ENCODE measurements at regions not wholly inside any gene's neighbourhood (a gene's known extent, or its start where the extent isn't known, plus 50 kb on each side); places are given as distances from the start of the nearest gene placed in this dataset.
A peak's percentile ranks its signal among the peaks of the same experiment; 100 is the strongest.

- H3K4me3 ChIP-seq (ENCODE audit: low read length): peak overlapping the region; percentile 46
- peak overlapping the region; percentile 77; the same call in 1 of the 2 replicates for H3K9ac ChIP-seq (ENCODE audit: low read depth, low read length)
- no peaks in the 10 kb centered on the region for H3K36me3 ChIP-seq (ENCODE audit: insufficient read depth, low read depth, low read length)
- H3K27me3 ChIP-seq (ENCODE audit: insufficient read depth, low read length): no peaks in the 10 kb centered on the region; the same call in 1 of the 2 replicates
- H3K4me1 ChIP-seq (ENCODE audit: insufficient read depth, low read length): peaks cover 35% of the 10 kb centered on the region
- H3K9me3 ChIP-seq (ENCODE audit: insufficient read depth, low read depth, low read length): no peaks in the 10 kb centered on the region
- peak overlapping the region; percentile 94 for H3K27ac ChIP-seq (ENCODE audit: low read length)
These were observed 355.8 kb downstream of the SOX9 start for GRCh38 chr17:72476575-72476986.

DNA sequence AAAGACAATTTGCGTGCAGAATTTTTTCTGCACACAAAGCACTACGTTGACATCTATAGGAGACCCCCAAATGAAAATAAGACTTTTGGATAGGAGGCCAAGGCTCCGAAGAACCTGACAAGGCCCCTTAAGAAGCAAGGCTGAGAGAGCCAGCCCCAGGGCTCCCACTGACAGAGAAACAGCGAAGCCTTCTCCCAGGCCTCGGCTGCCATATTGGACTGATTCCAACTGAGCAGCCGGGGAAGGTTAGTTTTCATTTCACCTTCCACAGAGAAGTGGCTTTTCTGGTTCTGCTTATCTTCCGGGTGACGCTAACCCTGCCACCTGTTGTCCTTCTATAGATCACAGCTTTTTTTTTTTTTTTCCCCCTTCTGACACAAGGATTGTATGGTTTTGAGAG lies 356.7 kb downstream of the SOX9 start:
- peak overlapping the region; percentile 62; the same call in 1 of the 2 replicates for H3K9ac ChIP-seq (ENCODE audit: low read depth, low read length)
- no peaks in the 10 kb centered on the region; the same call in 1 of the 2 replicates for H3K27me3 ChIP-seq (ENCODE audit: insufficient read depth, low read length)
- H3K4me3 ChIP-seq (ENCODE audit: low read length): no peak overlapping the region
- H3K27ac ChIP-seq (ENCODE audit: low read length): no peak overlapping the region
- peaks cover 30% of the 10 kb centered on the region for H3K4me1 ChIP-seq (ENCODE audit: insufficient read depth, low read length)
- no peaks in the 10 kb centered on the region for H3K9me3 ChIP-seq (ENCODE audit: insufficient read depth, low read depth, low read length)
- no peaks in the 10 kb centered on the region for H3K36me3 ChIP-seq (ENCODE audit: insufficient read depth, low read depth, low read length)

- peaks cover 29% of the 10 kb centered on the region for H3K4me1 ChIP-seq (ENCODE audit: insufficient read depth, low read length)
These were observed 358.3 kb downstream of the SOX9 start for GRCh38 chr17:72479113-72479512.

GRCh38 chr17:72481572-72481971 lies 360.8 kb downstream of the SOX9 start:
- Histone ChIP-seq H3K4me1 (ENCODE audit: insufficient read depth, low read length) (peaks cover 10% of the 10 kb centered on the region; the same call in 1 of the 2 replicates), H3K9ac (ENCODE audit: low read depth, low read length) (no peak overlapping the region), H3K36me3 (ENCODE audit: insufficient read depth, low read depth, low read length) (no peaks in the 10 kb centered on the region), H3K9me3 (ENCODE audit: insufficient read depth, low read depth, low read length) (no peaks in the 10 kb centered on the region), H3K27ac (ENCODE audit: low read length) (no peak overlapping the region), H3K4me3 (ENCODE audit: low read length) (no peak overlapping the region), H3K27me3 (ENCODE audit: insufficient read depth, low read length) (no peaks in the 10 kb centered on the region; the same call in 1 of the 2 replicates)

More at GRCh38 chr17:72479113-72479512, 358.3 kb downstream of the SOX9 start:
- Histone ChIP-seq H3K4me3 (ENCODE audit: low read length) (no peak overlapping the region), H3K9me3 (ENCODE audit: insufficient read depth, low read depth, low read length) (no peaks in the 10 kb centered on the region), H3K27ac (ENCODE audit: low read length) (no peak overlapping the region), H3K27me3 (ENCODE audit: insufficient read depth, low read length) (no peaks in the 10 kb centered on the region; the same call in 1 of the 2 replicates), H3K9ac (ENCODE audit: low read depth, low read length) (no peak overlapping the region), H3K36me3 (ENCODE audit: insufficient read depth, low read depth, low read length) (no peaks in the 10 kb centered on the region)

DNA sequence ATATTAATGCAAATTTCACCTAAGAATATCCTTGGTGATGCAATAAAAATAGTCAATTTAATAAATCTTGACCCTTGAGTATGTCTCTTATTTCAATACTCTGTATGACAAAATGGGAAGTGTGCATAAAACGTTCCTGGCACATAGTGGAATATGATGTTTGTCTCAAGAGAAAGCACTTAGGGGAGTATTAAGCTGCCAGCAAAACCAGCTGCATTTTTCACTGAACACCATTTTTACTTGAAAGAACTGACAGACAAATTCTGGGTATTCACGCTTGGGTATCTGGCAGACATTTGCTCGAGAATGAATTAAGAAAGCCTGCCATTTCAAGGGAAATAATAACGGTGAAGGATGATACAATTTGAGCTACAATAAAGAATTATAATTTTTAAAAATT lies 364.8 kb downstream of the SOX9 start:
- Histone ChIP-seq H3K27me3 (ENCODE audit: insufficient read depth, low read length) (no peaks in the 10 kb centered on the region), H3K4me3 (ENCODE audit: low read length) (no peak overlapping the region), H3K36me3 (ENCODE audit: insufficient read depth, low read depth, low read length) (no peaks in the 10 kb centered on the region), H3K9me3 (ENCODE audit: insufficient read depth, low read depth, low read length) (no peaks in the 10 kb centered on the region), H3K9ac (ENCODE audit: low read depth, low read length) (no peak overlapping the region), H3K27ac (ENCODE audit: low read length) (no peak overlapping the region), H3K4me1 (ENCODE audit: insufficient read depth, low read length) (no peaks in the 10 kb centered on the region)

DNA sequence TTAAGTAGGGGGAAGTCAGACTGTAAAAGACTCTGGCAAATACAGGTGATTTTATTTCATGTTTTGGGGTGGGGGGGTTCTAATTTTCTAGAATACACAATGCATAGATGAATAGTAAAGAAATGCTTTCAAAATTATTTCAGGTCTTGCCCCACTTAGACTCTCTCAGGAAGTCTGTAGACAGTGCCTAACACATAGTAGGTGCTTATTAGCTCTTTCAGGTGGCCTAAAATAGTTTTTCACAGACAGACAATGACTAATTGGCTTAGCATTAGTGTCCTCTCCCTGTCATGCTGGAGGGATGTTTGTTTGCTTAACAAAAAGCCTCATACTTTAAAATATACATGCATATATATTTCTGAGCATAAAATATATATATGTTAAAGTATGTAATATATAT lies 366.0 kb downstream of the SOX9 start:
- Histone ChIP-seq H3K4me1 (ENCODE audit: insufficient read depth, low read length) (no peaks in the 10 kb centered on the region), H3K9ac (ENCODE audit: low read depth, low read length) (no peak overlapping the region), H3K27ac (ENCODE audit: low read length) (no peak overlapping the region), H3K36me3 (ENCODE audit: insufficient read depth, low read depth, low read length) (no peaks in the 10 kb centered on the region), H3K9me3 (ENCODE audit: insufficient read depth, low read depth, low read length) (no peaks in the 10 kb centered on the region), H3K27me3 (ENCODE audit: insufficient read depth, low read length) (no peaks in the 10 kb centered on the region), H3K4me3 (ENCODE audit: low read length) (no peak overlapping the region)

GRCh38 chr17:72487731-72488494 lies 367.1 kb downstream of the SOX9 start:
- no peak overlapping the region for H3K9ac ChIP-seq (ENCODE audit: low read depth, low read length)
- no peaks in the 10 kb centered on the region for H3K4me1 ChIP-seq (ENCODE audit: insufficient read depth, low read length)
- no peak overlapping the region for H3K4me3 ChIP-seq (ENCODE audit: low read length)
- H3K9me3 ChIP-seq (ENCODE audit: insufficient read depth, low read depth, low read length): no peaks in the 10 kb centered on the region
- no peak overlapping the region for H3K27ac ChIP-seq (ENCODE audit: low read length)
- no peaks in the 10 kb centered on the region for H3K27me3 ChIP-seq (ENCODE audit: insufficient read depth, low read length)
- no peaks in the 10 kb centered on the region for H3K36me3 ChIP-seq (ENCODE audit: insufficient read depth, low read depth, low read length)

DNA sequence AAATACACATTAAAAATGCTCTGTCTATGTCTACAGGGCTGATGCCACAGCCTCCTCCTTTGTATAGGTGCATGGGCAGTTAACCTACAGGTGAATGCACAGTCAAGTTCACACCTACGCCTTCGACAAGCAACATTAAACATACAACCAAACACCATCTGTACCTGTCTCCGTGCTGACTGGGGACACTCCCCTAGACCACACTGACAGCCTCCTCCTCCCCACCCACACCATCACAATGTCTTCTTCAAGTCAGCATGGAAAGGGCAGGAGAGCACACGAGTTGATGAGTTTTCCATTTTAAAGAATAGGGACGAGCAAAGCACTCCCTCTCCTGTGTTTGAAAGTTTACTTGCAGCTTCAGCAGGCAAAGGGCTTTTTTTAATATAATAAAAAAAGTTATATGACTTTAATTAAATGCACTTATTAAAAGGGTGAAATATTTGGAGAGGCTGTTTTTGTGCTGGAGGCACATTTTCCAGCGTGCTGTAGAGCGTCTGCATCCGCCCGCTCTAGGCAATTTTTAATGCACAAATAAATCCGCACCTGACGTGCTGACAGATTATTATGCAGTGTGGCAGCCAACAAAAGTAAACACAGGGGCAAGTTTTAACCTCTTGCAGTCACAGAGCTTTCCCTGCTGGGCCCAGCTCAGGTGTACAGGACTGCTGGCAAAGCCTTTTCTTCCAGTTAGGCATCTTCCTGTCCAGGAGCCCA lies 367.9 kb downstream of the SOX9 start:
- Histone ChIP-seq H3K27me3 (ENCODE audit: insufficient read depth, low read length) (no peaks in the 10 kb centered on the region), H3K36me3 (ENCODE audit: insufficient read depth, low read depth, low read length) (no peaks in the 10 kb centered on the region), H3K9ac (ENCODE audit: low read depth, low read length) (no peak overlapping the region), H3K4me3 (ENCODE audit: low read length) (no peak overlapping the region), H3K9me3 (ENCODE audit: insufficient read depth, low read depth, low read length) (no peaks in the 10 kb centered on the region), H3K4me1 (ENCODE audit: insufficient read depth, low read length) (no peaks in the 10 kb centered on the region), H3K27ac (ENCODE audit: low read length) (no peak overlapping the region)

DNA sequence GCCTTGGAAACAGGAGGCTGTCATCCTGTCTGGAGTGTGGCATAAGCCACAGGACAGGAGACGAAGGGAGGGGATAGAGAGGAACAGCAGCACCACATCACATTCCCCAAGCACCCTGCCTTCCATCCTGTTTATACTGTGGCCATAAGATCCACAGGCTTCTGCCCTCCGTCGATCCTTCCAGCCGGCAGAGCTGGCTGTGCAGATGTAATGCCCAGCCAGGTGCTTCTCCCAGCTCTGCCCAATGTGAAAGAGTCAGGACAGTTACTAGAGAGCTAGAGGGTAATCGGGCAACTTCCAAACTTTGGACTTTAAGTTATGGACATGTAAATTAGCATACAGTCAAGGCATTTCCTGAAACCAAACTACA lies 368.4 kb downstream of the SOX9 start:
- no peak overlapping the region for H3K4me3 ChIP-seq (ENCODE audit: low read length)
- H3K27ac ChIP-seq (ENCODE audit: low read length): no peak overlapping the region
- no peak overlapping the region for H3K9ac ChIP-seq (ENCODE audit: low read depth, low read length)
- H3K9me3 ChIP-seq (ENCODE audit: insufficient read depth, low read depth, low read length): no peaks in the 10 kb centered on the region
- no peaks in the 10 kb centered on the region for H3K4me1 ChIP-seq (ENCODE audit: insufficient read depth, low read length)
- no peaks in the 10 kb centered on the region for H3K27me3 ChIP-seq (ENCODE audit: insufficient read depth, low read length)
- no peaks in the 10 kb centered on the region for H3K36me3 ChIP-seq (ENCODE audit: insufficient read depth, low read depth, low read length)

GRCh38 chr17:72491102-72491501 lies 370.3 kb downstream of the SOX9 start:
- H3K36me3 ChIP-seq (ENCODE audit: insufficient read depth, low read depth, low read length): no peaks in the 10 kb centered on the region
- no peak overlapping the region for H3K4me3 ChIP-seq (ENCODE audit: low read length)
- H3K4me1 ChIP-seq (ENCODE audit: insufficient read depth, low read length): no peaks in the 10 kb centered on the region
- no peak overlapping the region for H3K9ac ChIP-seq (ENCODE audit: low read depth, low read length)
- no peaks in the 10 kb centered on the region for H3K9me3 ChIP-seq (ENCODE audit: insufficient read depth, low read depth, low read length)
- H3K27ac ChIP-seq (ENCODE audit: low read length): no peak overlapping the region
- H3K27me3 ChIP-seq (ENCODE audit: insufficient read depth, low read length): no peaks in the 10 kb centered on the region

DNA sequence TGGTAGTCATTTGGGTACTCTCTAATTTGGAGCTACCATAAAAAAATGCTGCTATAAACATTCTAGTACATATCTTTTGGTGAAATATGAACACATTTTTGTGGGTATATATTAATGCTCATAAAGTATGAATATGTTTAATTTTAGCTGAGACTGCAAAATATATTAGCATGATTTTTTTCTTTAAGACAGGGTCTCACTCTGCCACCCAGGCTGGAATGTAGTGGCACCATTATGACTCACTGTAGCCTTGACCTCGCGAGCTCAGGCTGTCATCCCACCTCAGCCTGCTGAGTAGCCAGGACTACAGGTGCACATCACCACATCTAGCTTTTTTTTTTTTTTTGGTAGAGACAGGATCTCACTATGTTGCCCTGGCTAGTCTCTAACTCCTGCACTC lies 371.7 kb downstream of the SOX9 start:
- no peak overlapping the region for H3K4me3 ChIP-seq (ENCODE audit: low read length)
- H3K4me1 ChIP-seq (ENCODE audit: insufficient read depth, low read length): no peaks in the 10 kb centered on the region

DNA sequence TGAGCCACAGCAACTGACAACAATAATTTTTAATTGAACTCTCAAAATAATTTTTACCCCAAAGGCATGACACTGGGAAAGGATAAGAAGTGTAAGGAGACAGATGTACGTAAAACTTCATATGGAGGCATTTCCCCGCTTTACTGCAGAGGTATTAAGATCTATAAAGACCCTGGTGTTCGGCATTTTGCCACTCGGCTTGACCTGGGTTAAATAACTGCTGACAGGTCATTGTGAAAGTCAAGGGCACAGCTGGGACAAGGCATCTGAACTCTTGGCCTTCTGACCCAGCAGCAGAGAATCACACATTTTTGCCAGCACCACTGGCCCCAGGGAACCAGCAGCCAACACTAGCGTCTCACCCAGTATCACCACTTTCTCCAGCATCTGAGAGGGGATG lies 372.1 kb downstream of the SOX9 start:
- Histone ChIP-seq H3K27ac (ENCODE audit: low read length) (no peak overlapping the region), H3K4me1 (ENCODE audit: insufficient read depth, low read length) (no peaks in the 10 kb centered on the region), H3K4me3 (ENCODE audit: low read length) (no peak overlapping the region), H3K36me3 (ENCODE audit: insufficient read depth, low read depth, low read length) (no peaks in the 10 kb centered on the region), H3K9me3 (ENCODE audit: insufficient read depth, low read depth, low read length) (no peaks in the 10 kb centered on the region), H3K27me3 (ENCODE audit: insufficient read depth, low read length) (no peaks in the 10 kb centered on the region), H3K9ac (ENCODE audit: low read depth, low read length) (no peak overlapping the region)

More for the DNA sequence above, 371.7 kb downstream of the SOX9 start:
- no peaks in the 10 kb centered on the region for H3K36me3 ChIP-seq (ENCODE audit: insufficient read depth, low read depth, low read length)
- H3K27ac ChIP-seq (ENCODE audit: low read length): no peak overlapping the region
- H3K27me3 ChIP-seq (ENCODE audit: insufficient read depth, low read length): no peaks in the 10 kb centered on the region
- no peaks in the 10 kb centered on the region for H3K9me3 ChIP-seq (ENCODE audit: insufficient read depth, low read depth, low read length)
- no peak overlapping the region for H3K9ac ChIP-seq (ENCODE audit: low read depth, low read length)
